ENCODE measurements at regions not wholly inside any gene's neighbourhood (a gene's known extent, or its start where the extent isn't known, plus 50 kb on each side); places are given as distances from the start of the nearest gene placed in this dataset.

GRCh38 chr10:59550061-59550460 is 159.6 kb downstream of the SLC16A9 start:
- no peaks in the 10 kb centered on the region for H3K27me3 ChIP-seq (ENCODE audit: control insufficient read depth, insufficient read depth, low read length)
- no peak for TF ChIP-seq CTCF (IDR thresholded peaks at IDR 0.05; ENCODE audit: insufficient read depth, low read length, poor library complexity, severe bottlenecking)
- no peak overlapping the region for H3K4me3 ChIP-seq (ENCODE audit: low read depth, low read length)
- no peaks in the 10 kb centered on the region for H3K36me3 ChIP-seq (ENCODE audit: control insufficient read depth, insufficient read depth, low read length)
- DNase-seq (ENCODE audit: low read depth), result no peak

DNA sequence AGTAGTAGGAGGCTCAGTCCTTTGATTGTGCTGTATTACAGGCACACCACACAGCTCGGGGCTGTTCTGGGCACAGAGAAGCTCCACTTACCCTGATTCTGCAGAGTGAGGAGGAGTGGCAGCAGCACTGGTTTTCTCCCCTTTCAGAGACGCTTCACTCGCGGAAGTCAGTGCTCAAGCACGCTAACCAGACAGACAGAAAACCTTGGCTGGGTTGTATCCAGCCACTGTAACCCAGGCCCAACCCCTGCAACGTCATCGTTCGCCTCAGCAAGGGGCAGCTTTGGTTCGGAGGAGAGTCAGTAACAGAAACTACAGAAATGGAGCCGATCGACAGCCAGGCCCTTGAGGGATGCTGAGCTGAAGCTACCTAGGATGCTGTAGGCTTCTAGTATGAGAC is 171.0 kb downstream of the SLC16A9 start:
- no peak for DNase-seq (ENCODE audit: low read depth)
- no peak overlapping the region for H3K4me3 ChIP-seq (ENCODE audit: low read depth, low read length)
- H3K27me3 ChIP-seq (ENCODE audit: control insufficient read depth, insufficient read depth, low read length), result no peaks in the 10 kb centered on the region

DNA sequence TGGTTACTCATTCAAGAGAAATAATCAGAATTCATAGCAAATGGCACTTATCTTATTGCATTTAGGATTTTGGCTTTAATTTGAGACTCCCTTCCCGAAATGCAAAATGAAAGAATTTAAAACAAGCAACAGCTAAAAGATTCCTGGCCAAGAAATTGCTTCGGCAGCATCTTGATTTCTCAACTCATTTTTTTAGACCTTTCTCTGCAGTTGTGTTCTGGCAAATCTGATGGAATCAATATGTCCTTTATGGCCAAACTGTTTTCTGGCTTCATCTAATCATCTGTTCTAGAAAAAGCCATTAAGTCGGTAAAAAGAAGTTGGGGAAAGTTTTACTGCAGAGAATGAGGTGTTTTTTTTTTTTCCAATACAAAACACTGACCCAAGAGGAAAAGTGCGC is 172.1 kb downstream of the SLC16A9 start:
- DNase-seq (ENCODE audit: low read depth), result no peak
- Histone ChIP-seq H3K36me3 (ENCODE audit: control insufficient read depth, insufficient read depth, low read length) (no peaks in the 10 kb centered on the region), H3K27me3 (ENCODE audit: control insufficient read depth, insufficient read depth, low read length) (no peaks in the 10 kb centered on the region), H3K4me3 (ENCODE audit: low read depth, low read length) (no peak overlapping the region)
- no peak for TF ChIP-seq CTCF (IDR thresholded peaks at IDR 0.05; ENCODE audit: insufficient read depth, low read length, poor library complexity, severe bottlenecking)

More for the DNA sequence above, 171.0 kb downstream of the SLC16A9 start:
- H3K36me3 ChIP-seq (ENCODE audit: control insufficient read depth, insufficient read depth, low read length), result no peaks in the 10 kb centered on the region
- no peak for TF ChIP-seq CTCF (IDR thresholded peaks at IDR 0.05; ENCODE audit: insufficient read depth, low read length, poor library complexity, severe bottlenecking)

- TF ChIP-seq CTCF (IDR thresholded peaks at IDR 0.05; ENCODE audit: insufficient read depth, low read length, poor library complexity, severe bottlenecking), result no peak
- no peaks in the 10 kb centered on the region for H3K36me3 ChIP-seq (ENCODE audit: control insufficient read depth, insufficient read depth, low read length)
- H3K27me3 ChIP-seq (ENCODE audit: control insufficient read depth, insufficient read depth, low read length), result no peaks in the 10 kb centered on the region
- peak; percentile 49 for DNase-seq (ENCODE audit: low read depth)
- H3K4me3 ChIP-seq (ENCODE audit: low read depth, low read length), result no peak overlapping the region
These were observed 173.3 kb downstream of the SLC16A9 start for GRCh38 chr10:59536167-59537014.

GRCh38 chr10:59524348-59524747 is 162.0 kb upstream of the FAM13C start:
- no peak for DNase-seq (ENCODE audit: low read depth)
- Histone ChIP-seq H3K27me3 (ENCODE audit: control insufficient read depth, insufficient read depth, low read length) (no peaks in the 10 kb centered on the region), H3K36me3 (ENCODE audit: control insufficient read depth, insufficient read depth, low read length) (no peaks in the 10 kb centered on the region), H3K4me3 (ENCODE audit: low read depth, low read length) (no peak overlapping the region)
- TF ChIP-seq CTCF (IDR thresholded peaks at IDR 0.05; ENCODE audit: insufficient read depth, low read length, poor library complexity, severe bottlenecking), result no peak

GRCh38 chr10:59523851-59524250 is 161.5 kb upstream of the FAM13C start:
- no peaks in the 10 kb centered on the region for H3K36me3 ChIP-seq (ENCODE audit: control insufficient read depth, insufficient read depth, low read length)
- DNase-seq (ENCODE audit: low read depth), result no peak
- no peaks in the 10 kb centered on the region for H3K27me3 ChIP-seq (ENCODE audit: control insufficient read depth, insufficient read depth, low read length)
- no peak overlapping the region for H3K4me3 ChIP-seq (ENCODE audit: low read depth, low read length)
- TF ChIP-seq CTCF (IDR thresholded peaks at IDR 0.05; ENCODE audit: insufficient read depth, low read length, poor library complexity, severe bottlenecking), result no peak

Data from kidney epithelial cell (primary cell).